Activated CD8-positive, alpha-beta memory T cell treated with anti-CD3 and anti-CD28 coated beads, Interleukin-2, amount 50 U/mL, for 48 hours (primary cell): ENCODE measurements at regions not wholly inside any gene's neighbourhood (a gene's known extent, or its start where the extent isn't known, plus 50 kb on each side); places are given as distances from the start of the nearest gene placed in this dataset.

Experiments used
- DNase-seq: peaks from one replicate; pipeline ENCODE4 v3.0.0-alpha.2; 2020

DNA sequence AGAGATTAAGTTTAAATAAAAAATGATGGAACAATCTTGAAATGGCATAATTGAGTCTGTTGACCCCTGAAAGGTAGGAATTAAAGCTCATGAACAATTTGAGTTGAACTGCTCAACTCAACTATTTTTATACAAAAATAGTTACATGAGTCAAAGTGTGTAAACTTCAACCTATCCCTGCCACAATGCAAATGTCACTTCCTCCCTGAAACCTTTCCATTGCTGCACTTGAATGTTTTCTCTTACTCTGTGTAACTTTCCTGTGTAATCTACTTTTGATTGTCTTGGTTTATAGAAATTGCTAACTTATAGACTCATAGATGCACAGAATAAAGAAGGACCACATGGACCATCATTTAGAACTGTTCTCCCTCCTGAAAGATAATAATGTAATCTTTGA lies 218.5 kb downstream of the GBA3 start:
- no peak for DNase-seq

DNA sequence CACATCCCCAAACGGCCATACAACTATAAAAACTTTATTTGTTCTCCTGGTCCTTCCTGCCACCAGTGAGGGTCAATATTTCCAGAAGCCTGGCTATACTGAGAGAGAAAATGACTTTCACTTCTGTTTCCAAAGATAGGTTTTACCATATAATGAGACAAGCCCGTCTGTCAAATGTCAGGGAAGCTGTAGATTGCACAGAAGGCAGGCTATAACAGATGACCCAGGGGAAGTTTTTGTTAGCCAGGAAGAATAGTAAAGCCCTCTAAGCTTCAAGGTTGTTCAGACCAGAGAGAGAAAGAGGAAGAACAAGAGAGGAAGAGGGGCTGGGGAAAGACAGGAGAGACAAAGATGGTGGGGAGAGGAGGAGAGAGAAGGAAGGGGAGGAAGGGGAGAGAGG lies 217.5 kb downstream of the GBA3 start:
- no peak for DNase-seq

DNA sequence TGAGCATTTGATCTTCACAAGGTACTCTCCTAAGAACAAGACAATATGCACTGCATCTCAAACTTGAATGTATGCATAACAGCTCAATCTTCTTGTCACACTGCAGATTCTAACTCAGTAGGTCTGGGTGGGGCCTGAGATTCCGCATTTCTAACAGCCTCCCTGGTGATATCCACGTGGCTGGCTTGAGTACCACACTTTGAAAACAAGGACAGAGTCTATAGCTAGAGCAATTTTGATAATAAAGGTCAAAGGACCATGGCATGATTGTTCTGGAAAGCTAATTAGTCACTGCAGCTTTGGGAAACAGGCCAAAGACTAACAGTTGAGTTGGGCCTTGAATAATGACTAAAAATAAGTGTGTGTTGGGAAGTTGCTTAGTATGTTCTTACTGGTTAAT lies 213.3 kb downstream of the GBA3 start:
- DNase-seq, result no peak

DNA sequence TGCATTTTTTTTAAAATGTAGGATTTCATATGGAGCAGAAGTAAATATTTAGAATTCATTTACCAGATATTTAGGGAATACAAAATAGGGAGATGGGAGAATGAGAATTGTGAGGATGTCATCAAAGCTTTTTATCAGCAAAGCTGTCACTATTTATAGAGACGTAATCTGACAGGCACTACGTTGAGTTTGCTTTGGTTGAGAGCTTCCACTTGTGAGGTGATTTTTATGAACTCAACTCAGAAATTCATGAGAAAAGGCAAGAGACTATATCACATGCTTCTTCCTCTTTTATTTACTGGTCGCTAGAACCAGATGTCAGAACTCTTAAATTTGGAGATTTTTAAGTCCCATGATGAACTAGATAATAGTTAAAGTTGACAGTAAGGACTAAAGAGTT lies 211.2 kb downstream of the GBA3 start:
- DNase-seq, result no peak

DNA sequence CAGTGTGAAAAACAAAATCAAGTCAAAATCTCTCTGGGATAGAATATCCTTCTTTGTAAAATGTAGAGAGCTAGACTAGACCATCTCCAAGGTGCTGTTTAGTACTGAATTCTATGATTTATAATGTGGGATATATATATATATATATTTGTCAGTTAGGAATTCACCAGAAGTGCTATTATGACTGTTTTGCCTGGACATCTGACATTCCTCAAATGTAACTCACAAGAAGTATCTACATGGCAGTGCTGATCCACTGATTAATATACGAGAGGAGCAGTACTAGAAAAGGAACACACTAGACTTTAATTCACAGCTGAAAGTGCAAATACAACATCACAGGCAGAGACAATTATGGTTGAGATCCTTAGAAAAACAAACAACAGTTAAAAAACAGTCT lies 208.9 kb downstream of the GBA3 start:
- no peak for DNase-seq

DNA sequence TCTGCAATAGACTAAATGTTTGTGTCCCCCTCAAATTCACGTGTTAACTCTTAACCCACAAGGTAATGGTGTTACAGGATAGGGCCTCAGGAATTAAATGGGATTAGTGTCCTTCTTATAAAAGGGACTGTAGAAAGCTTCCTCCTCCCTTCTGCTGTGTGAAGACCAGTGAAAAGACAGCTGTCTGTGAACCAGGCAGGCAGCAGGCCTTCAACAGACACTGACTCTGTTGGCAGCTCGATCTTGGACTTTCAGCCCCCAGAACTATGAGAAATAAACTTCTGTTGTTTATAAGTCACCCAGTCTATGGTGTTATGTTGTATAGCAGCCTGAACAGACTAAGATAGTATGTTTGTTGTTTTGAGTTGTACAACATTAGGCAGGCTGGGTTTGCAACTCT lies 208.1 kb downstream of the GBA3 start:
- DNase-seq, result no peak

DNA sequence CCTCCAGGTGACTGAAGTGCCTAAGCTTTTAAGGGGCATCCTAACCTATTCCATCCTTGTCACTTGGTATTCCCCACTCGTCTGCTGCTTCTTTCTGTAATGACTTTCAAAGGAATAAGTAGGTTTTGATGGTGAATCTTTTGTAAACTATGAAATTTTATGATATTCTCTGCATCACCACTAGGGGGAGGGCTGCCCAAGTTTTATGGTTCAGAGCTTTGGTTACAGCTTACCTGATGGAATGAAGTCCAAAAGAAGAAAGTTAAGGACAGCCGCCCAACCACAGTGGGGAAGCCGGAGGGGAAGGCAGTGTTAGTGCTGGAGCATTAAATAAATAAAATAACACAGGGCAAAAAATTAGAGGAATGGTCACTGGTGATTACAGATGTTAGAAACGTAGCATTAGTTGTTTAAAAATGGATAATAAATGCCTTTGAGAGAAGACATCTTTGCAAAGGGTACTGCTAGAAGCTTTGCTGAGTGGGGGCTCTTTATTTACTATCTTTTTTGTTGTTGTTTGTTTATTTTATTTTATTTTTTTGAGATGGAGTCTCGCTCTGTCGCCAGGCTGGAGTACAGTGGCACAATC lies 204.9 kb downstream of the GBA3 start:
- no peak for DNase-seq

DNA sequence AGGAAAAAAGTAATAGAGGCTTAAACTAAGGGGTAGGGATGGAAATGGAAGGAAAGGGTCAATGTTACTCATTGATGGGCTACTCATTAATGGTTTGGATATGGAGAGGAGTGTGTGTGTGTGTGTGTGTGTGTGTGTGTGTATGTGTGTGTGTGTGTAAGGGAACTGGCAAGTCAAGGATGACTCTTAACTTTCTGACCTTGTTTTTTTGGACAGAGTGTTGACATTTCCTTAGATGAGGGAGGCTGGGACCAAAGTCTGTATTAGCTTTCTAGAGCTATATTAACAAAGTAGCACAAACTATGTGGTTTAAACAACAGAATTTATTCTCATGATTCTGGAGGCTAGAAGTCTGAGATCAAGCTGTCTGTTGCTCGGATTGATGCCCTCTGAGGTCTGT lies 202.7 kb downstream of the GBA3 start:
- DNase-seq, result no peak

DNA sequence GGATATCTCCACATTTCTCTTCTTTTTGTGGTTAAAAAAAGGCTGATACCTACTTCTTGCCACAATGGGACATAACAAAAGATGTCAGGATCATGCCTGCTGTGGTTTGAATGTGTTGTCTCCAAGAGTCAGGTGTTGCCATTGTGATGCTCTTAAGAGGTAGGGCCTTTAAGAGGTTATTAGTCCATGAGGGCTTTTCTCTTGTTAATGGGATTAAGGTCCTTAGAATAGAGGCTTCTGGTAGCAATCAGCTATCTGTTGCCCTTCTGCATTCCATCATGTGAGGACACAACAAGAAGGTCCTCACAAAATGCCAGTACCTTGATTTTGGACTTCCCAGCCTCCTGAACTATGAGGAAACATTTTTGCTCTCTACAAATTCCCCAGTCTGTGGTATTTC lies 191.4 kb downstream of the GBA3 start:
- DNase-seq, result no peak

DNA sequence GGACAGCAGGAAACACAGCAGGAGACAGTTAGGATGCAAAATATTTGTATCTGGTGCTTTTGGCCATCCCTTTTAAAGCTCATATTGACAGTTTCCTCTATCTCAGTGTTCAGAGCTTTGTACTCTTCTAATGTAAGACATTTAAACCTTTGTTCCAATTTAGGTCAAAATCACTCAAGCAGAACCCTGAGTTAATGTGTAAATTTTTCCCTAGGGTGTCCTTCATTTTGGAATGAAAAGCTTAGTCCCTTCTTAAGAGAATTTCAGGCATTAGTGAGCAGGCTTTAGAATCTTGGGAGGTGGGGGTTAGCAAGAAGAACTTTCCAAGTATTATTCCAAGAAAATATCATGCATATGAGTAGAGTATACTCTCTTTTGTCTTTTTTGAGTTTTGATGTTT lies 188.7 kb downstream of the GBA3 start:
- DNase-seq, result no peak

DNA sequence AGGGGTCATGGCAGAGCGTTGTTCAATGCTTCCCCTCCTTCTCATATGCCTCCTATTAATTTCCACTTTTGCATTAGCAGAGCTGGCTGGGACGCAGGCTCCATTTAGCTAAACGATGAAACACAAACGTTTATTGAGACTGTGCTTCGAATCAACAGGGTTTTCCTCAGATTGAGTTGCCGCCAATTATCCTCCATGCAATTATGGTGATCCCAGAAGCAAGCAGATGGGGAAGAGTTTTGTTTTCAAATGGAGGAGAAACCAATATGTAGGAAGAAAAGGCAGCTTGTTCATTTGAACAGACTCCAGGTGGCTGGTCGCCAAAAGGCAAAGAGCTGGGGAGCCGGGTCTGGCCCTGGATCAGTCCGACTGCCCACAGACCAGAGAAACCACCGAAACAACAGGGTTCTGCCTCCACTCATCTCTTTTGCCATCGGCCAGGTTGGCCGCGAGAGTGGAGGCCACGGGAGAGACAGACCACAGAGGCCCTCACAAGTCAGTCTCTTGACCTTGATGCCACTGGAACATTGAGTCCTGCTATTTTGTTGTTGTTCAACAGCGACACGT lies 184.8 kb downstream of the GBA3 start:
- DNase-seq, result no peak

DNA sequence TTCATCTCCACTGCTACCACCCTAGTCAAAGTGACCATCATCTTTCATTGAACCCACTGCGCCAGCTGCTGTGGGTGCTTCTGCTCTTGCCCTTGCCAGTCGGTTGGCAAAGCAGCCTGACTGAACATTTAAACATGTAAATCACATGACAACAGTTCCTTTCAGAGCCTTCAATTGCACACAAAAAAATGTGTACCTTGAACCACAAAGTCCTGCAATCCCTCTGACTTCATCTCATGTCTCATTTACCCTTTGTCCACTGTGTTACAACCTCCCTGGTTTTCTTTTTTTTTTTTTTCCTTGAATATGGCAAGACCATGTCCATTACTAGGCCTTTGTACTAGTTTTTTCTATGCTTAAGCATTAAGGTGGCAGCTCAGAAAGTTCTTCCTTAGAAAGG lies 183.5 kb downstream of the GBA3 start:
- DNase-seq, result no peak

DNA sequence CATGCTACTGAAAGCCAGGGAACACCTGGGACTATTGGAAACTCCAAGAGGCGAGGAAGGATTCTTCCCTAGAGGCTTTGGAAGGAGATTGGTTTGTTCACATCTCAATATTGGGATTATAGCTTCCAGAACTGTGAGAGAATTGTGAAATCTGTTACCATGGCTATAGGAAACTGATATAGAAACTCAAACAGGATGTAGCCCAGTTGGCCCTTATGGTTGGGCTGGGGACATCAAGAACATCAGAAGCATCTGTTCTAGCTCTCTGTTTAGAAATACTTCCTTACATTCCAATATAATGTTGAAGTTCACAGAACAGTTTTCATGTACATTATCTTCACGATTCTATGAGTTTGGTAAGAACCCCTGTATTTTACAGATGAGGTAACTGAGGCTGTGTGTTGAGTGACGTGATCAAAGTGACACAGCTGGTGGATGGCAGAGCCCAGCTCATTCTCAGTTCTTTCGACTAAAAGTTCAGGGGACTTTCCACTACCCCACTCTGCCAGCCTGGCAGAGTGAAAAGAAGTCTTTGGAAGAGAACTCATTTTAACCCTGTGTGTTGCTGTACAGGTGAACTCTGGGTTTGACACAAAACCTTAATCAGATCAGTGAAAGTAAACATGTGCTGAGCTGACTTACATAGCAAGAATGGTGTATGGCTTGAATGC lies 183.0 kb downstream of the GBA3 start:
- no peak for DNase-seq

DNA sequence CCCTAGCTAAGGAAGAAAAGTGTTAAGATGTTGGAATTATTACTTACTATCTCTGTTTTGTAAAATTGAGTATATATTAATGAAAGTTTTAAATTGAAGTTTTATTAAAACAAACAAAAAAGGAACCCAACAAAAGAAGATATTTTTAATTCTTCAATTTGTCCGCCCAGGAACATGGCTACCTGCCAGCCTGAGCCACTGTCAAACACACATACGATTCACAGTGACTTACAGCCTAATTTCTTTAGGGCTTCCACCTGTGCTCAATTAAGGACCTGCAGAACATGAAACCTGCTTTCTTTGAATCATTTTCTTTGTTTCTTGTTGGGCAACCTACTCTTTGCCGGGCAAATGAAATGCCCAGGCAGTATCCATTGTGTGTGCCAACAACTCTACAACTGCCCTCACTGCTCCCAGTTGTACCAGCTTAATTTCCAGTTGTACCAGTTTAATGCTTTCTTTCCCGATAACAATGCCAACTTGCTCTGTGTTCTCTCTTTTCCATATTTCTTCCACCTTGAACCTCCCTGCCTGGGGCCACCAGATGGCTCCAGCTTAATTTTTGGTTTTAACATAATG lies 181.7 kb downstream of the GBA3 start:
- no peak for DNase-seq

DNA sequence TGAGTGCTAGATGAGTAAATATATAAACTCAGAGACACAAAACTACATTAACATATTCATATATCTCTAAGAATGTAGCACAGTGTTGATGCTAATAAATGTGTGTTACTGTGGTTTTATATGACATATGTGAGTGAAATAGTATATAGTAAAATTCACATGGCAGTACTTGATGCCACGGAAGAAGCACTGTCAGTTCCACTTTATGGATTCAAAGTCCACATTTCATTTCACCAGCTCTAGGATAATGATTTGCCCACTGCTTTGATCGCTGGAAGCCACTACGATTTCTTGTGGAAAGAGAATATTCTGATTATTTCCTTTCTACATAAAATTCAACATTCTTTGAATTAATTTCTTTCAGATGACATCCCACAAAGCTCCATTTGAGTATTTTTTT lies 181.2 kb downstream of the GBA3 start:
- no peak for DNase-seq

DNA sequence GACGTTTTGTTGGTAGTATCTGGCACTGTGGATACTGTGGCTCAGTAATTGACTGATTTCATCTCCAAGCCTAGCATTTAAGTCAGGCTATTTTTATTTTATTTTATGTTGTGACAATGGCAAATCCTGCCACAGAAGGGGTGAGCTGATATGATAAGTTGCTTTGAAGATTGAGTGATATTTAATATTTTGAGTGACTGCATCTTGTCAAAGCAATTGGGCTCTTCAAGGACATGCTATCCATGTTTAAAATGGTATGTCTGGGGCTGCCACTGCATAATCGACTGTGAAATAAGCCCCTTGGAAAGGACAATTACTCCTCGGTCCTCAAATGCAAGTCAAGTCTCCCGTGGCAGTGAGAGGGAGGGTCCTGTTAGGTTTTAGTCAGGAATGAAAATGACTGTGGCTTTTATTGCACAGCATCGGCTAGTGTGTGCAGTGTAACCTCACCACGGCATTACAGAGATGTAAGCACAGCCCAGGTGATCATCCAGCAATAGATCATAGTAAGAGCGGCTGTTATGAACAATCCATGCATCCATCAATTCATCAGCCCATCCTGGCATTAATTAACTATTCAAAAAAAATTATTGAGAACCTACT lies 178.2 kb downstream of the GBA3 start:
- DNase-seq, result no peak

DNA sequence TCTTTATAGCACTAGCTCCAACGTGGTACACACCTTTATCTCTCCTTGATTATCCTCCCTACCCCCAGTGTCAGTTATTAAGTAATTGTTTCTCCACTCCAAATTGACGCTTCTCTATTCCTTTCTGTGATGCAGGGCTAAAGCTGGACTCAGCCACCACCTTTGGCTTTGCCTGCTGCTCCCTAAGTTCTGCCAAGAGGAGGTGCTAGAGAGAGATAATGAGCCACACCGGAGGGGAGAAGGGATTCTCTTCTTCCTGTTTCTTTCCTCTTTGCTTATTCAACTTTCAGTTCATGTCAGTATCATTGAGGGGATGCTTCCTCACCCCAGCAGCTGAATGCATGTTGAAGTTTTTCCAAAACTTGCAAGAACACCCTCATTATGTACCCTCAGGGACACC lies 176.5 kb downstream of the GBA3 start:
- DNase-seq, result no peak
